ENCODE measurements at regions not wholly inside any gene's neighbourhood (a gene's known extent, or its start where the extent isn't known, plus 50 kb on each side); places are given as distances from the start of the nearest gene placed in this dataset.
"Not testable (repeated sequence)": the region's sequence is repeated elsewhere in the genome, so short reads cannot be mapped to it uniquely, and the experiment has no call there.

- no peak overlapping the region for H3K4me3 ChIP-seq (ENCODE audit: low read length)
- H3K27me3 ChIP-seq (ENCODE audit: insufficient read depth, low read length), result no peaks in the 10 kb centered on the region
- H3K9ac ChIP-seq (ENCODE audit: low read depth, low read length), result no peak overlapping the region
- no peaks in the 10 kb centered on the region for H3K9me3 ChIP-seq (ENCODE audit: insufficient read depth, low read depth, low read length)
- no peaks in the 10 kb centered on the region for H3K36me3 ChIP-seq (ENCODE audit: insufficient read depth, low read depth, low read length)
- H3K27ac ChIP-seq (ENCODE audit: low read length), result no peak overlapping the region
- no peaks in the 10 kb centered on the region for H3K4me1 ChIP-seq (ENCODE audit: insufficient read depth, low read length)
Observed at GRCh38 chr7:93799750-93800357, 90.7 kb downstream of the TFPI2 start.

DNA sequence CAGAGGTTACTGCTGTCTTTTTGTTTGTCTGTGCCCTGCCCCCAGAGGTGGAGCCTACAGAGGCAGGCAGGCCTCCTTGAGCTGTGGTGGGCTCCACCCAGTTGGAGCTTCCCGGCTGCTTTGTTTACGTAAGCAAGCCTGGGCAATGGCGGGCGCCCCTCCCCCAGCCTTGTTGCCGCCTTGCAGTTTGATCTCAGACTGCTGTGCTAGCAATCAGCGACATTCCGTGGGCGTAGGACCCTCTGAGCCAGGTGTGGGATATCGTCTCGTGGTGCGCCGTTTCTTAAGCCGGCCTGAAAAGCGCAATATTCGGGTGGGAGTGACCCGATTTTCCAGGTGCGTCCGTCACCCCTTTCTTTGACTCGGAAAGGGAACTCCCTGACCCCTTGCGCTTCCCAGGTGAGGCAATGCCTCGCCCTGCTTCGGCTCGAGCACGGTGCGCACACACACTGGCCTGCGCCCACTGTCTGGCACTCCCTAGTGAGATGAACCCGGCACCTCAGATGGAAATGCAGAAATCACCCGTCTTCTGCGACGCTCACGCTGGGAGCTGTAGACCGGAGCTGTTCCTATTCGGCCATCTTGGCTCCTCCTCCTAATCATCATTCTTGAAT, 97.4 kb downstream of the TFPI2 start:
- not testable (repeated sequence) for H3K9me3 ChIP-seq (ENCODE audit: insufficient read depth, low read depth, low read length); H3K27me3 ChIP-seq (ENCODE audit: insufficient read depth, low read length); H3K27ac ChIP-seq (ENCODE audit: low read length); H3K4me3 ChIP-seq (ENCODE audit: low read length); H3K36me3 ChIP-seq (ENCODE audit: insufficient read depth, low read depth, low read length); H3K4me1 ChIP-seq (ENCODE audit: insufficient read depth, low read length); H3K9ac ChIP-seq (ENCODE audit: low read depth, low read length)

- Histone ChIP-seq H3K27ac (ENCODE audit: low read length) (no peak overlapping the region), H3K4me1 (ENCODE audit: insufficient read depth, low read length) (no peaks in the 10 kb centered on the region), H3K27me3 (ENCODE audit: insufficient read depth, low read length) (no peaks in the 10 kb centered on the region), H3K4me3 (ENCODE audit: low read length) (no peak overlapping the region), H3K36me3 (ENCODE audit: insufficient read depth, low read depth, low read length) (no peaks in the 10 kb centered on the region), H3K9me3 (ENCODE audit: insufficient read depth, low read depth, low read length) (no peaks in the 10 kb centered on the region), H3K9ac (ENCODE audit: low read depth, low read length) (no peak overlapping the region)
Observed at GRCh38 chr7:93779115-93779514, 111.4 kb downstream of the TFPI2 start.

- Histone ChIP-seq H3K9me3 (ENCODE audit: insufficient read depth, low read depth, low read length) (no peaks in the 10 kb centered on the region), H3K27me3 (ENCODE audit: insufficient read depth, low read length) (no peaks in the 10 kb centered on the region), H3K27ac (ENCODE audit: low read length) (no peak overlapping the region), H3K9ac (ENCODE audit: low read depth, low read length) (no peak overlapping the region), H3K36me3 (ENCODE audit: insufficient read depth, low read depth, low read length) (no peaks in the 10 kb centered on the region), H3K4me1 (ENCODE audit: insufficient read depth, low read length) (no peaks in the 10 kb centered on the region), H3K4me3 (ENCODE audit: low read length) (no peak overlapping the region)
Observed at GRCh38 chr7:93778384-93778783, 112.2 kb downstream of the TFPI2 start.

GRCh38 chr7:93773446-93773845, 117.1 kb downstream of the TFPI2 start:
- H3K27me3 ChIP-seq (ENCODE audit: insufficient read depth, low read length), result no peaks in the 10 kb centered on the region
- no peaks in the 10 kb centered on the region; the same call in 1 of the 2 replicates for H3K9me3 ChIP-seq (ENCODE audit: insufficient read depth, low read depth, low read length)
- no peaks in the 10 kb centered on the region for H3K36me3 ChIP-seq (ENCODE audit: insufficient read depth, low read depth, low read length)
- H3K4me3 ChIP-seq (ENCODE audit: low read length), result no peak overlapping the region
- H3K27ac ChIP-seq (ENCODE audit: low read length), result no peak overlapping the region
- no peak overlapping the region for H3K9ac ChIP-seq (ENCODE audit: low read depth, low read length)
- no peaks in the 10 kb centered on the region for H3K4me1 ChIP-seq (ENCODE audit: insufficient read depth, low read length)

- Histone ChIP-seq H3K9ac (ENCODE audit: low read depth, low read length) (no peak overlapping the region), H3K4me3 (ENCODE audit: low read length) (no peak overlapping the region), H3K9me3 (ENCODE audit: insufficient read depth, low read depth, low read length) (no peaks in the 10 kb centered on the region; the same call in 1 of the 2 replicates), H3K36me3 (ENCODE audit: insufficient read depth, low read depth, low read length) (no peaks in the 10 kb centered on the region), H3K27me3 (ENCODE audit: insufficient read depth, low read length) (no peaks in the 10 kb centered on the region), H3K27ac (ENCODE audit: low read length) (no peak overlapping the region), H3K4me1 (ENCODE audit: insufficient read depth, low read length) (no peaks in the 10 kb centered on the region)
Observed at GRCh38 chr7:93765475-93765874, 125.1 kb downstream of the TFPI2 start.

GRCh38 chr7:93758631-93759030, 131.9 kb downstream of the TFPI2 start:
- Histone ChIP-seq H3K4me3 (ENCODE audit: low read length) (no peak overlapping the region), H3K27me3 (ENCODE audit: insufficient read depth, low read length) (no peaks in the 10 kb centered on the region), H3K36me3 (ENCODE audit: insufficient read depth, low read depth, low read length) (no peaks in the 10 kb centered on the region), H3K4me1 (ENCODE audit: insufficient read depth, low read length) (peaks cover 5% of the 10 kb centered on the region; the same call in 1 of the 2 replicates), H3K27ac (ENCODE audit: low read length) (no peak overlapping the region), H3K9ac (ENCODE audit: low read depth, low read length) (no peak overlapping the region), H3K9me3 (ENCODE audit: insufficient read depth, low read depth, low read length) (no peaks in the 10 kb centered on the region)

DNA sequence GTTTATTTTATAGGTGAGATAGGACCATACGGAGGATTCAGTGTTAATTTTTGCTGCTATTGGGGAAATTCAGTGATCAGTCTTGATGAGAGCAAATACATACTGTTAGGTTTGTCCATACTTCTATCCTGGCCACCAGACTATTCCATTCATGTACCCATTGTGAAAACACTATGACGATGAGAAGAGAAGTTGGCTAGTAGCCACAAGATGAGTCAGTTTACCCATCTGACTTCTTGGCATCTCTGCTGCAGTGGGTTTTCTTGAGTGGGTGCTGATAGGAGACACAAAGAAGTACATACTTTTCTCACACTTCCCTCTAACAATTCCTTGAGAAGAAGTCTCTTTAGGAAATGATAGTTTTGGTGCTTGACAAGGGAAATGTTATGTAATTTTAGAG, 133.1 kb downstream of the TFPI2 start:
- Histone ChIP-seq H3K4me3 (ENCODE audit: low read length) (no peak overlapping the region), H3K9ac (ENCODE audit: low read depth, low read length) (no peak overlapping the region), H3K36me3 (ENCODE audit: insufficient read depth, low read depth, low read length) (no peaks in the 10 kb centered on the region), H3K27ac (ENCODE audit: low read length) (no peak overlapping the region), H3K9me3 (ENCODE audit: insufficient read depth, low read depth, low read length) (no peaks in the 10 kb centered on the region), H3K27me3 (ENCODE audit: insufficient read depth, low read length) (no peaks in the 10 kb centered on the region), H3K4me1 (ENCODE audit: insufficient read depth, low read length) (peaks cover 5% of the 10 kb centered on the region; the same call in 1 of the 2 replicates)

GRCh38 chr7:93756890-93757289, 133.7 kb downstream of the TFPI2 start:
- Histone ChIP-seq H3K9ac (ENCODE audit: low read depth, low read length) (no peak overlapping the region), H3K4me1 (ENCODE audit: insufficient read depth, low read length) (peaks cover 5% of the 10 kb centered on the region; the same call in 1 of the 2 replicates), H3K9me3 (ENCODE audit: insufficient read depth, low read depth, low read length) (no peaks in the 10 kb centered on the region), H3K27me3 (ENCODE audit: insufficient read depth, low read length) (no peaks in the 10 kb centered on the region), H3K36me3 (ENCODE audit: insufficient read depth, low read depth, low read length) (no peaks in the 10 kb centered on the region), H3K27ac (ENCODE audit: low read length) (no peak overlapping the region), H3K4me3 (ENCODE audit: low read length) (0 out of 2 replicates have a peak overlapping the region, but pooled peaks have one; percentile 2)

DNA sequence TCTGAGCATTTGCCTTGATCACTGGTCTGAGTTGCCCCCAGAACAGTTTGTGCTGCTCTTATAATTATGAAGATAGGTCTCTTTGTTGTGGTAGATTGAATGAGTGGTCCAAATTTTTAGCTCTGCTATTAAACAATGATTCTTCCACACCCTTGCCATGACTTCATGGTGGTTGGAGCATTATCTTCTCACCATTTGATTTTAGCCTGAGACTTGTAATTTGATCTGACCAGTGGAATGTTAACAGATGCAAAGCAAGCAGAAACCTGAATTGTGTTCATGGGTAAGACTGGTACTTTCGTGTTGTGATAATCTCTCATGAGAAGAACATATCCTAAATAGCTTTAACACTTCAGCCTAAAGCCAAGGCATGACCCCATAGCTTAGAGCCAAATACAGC, 139.1 kb downstream of the TFPI2 start:
- H3K4me1 ChIP-seq (ENCODE audit: insufficient read depth, low read length), result peaks cover 1% of the 10 kb centered on the region; the same call in 1 of the 2 replicates
- H3K4me3 ChIP-seq (ENCODE audit: low read length), result no peak overlapping the region
- no peaks in the 10 kb centered on the region for H3K9me3 ChIP-seq (ENCODE audit: insufficient read depth, low read depth, low read length)
- no peaks in the 10 kb centered on the region for H3K27me3 ChIP-seq (ENCODE audit: insufficient read depth, low read length)
- H3K9ac ChIP-seq (ENCODE audit: low read depth, low read length), result no peak overlapping the region
- no peaks in the 10 kb centered on the region for H3K36me3 ChIP-seq (ENCODE audit: insufficient read depth, low read depth, low read length)
- H3K27ac ChIP-seq (ENCODE audit: low read length), result no peak overlapping the region

DNA sequence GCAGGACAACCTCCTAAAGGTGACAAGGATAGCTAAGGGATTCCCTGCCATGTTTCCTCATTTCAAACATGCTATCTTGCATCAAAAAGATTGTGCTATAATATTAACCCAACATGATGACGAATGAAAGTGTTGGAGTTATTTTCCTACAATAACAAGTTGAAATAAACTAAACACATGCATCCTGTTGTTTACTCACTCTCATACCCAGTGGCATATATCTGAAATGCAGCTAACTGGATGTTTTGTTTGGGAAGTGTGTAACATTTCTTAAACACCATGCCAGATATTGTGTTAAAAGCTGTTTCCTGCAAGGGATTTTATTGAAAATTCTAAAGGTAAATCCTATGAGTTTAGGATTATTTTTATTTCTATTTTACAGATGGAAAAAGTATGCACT, 139.6 kb downstream of the TFPI2 start:
- no peaks in the 10 kb centered on the region for H3K27me3 ChIP-seq (ENCODE audit: insufficient read depth, low read length)
- no peaks in the 10 kb centered on the region for H3K36me3 ChIP-seq (ENCODE audit: insufficient read depth, low read depth, low read length)
- no peaks in the 10 kb centered on the region for H3K4me1 ChIP-seq (ENCODE audit: insufficient read depth, low read length)
- H3K4me3 ChIP-seq (ENCODE audit: low read length), result no peak overlapping the region
- no peaks in the 10 kb centered on the region for H3K9me3 ChIP-seq (ENCODE audit: insufficient read depth, low read depth, low read length)
- H3K9ac ChIP-seq (ENCODE audit: low read depth, low read length), result no peak overlapping the region
- H3K27ac ChIP-seq (ENCODE audit: low read length), result no peak overlapping the region

DNA sequence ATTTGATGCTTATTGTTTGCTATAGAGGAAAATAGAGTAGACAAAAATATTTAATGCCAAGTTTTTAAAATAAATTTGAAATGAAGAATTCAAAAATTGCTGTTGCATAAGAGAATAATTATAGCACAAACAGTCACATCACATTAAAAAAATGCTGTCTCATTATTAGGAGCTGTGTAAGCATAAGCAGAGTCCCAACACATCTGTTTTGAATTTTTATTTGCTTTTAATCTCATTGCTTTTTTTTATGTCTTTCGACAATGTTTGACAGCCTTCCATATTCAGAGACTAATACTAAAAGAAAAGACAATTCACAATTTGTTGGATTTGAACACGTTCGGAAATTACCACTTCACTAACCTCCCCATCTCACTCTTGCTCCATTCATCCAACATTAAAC, 143.5 kb downstream of the TFPI2 start:
- Histone ChIP-seq H3K4me3 (ENCODE audit: low read length) (no peak overlapping the region), H3K27me3 (ENCODE audit: insufficient read depth, low read length) (no peaks in the 10 kb centered on the region), H3K4me1 (ENCODE audit: insufficient read depth, low read length) (no peaks in the 10 kb centered on the region), H3K27ac (ENCODE audit: low read length) (no peak overlapping the region), H3K9ac (ENCODE audit: low read depth, low read length) (no peak overlapping the region), H3K9me3 (ENCODE audit: insufficient read depth, low read depth, low read length) (no peaks in the 10 kb centered on the region), H3K36me3 (ENCODE audit: insufficient read depth, low read depth, low read length) (no peaks in the 10 kb centered on the region)

Data from iPS-20b (cell line).